ENCODE measurements at regions not wholly inside any gene's neighbourhood (a gene's known extent, or its start where the extent isn't known, plus 50 kb on each side); places are given as distances from the start of the nearest gene placed in this dataset.

- ChIA-PET SMC1A (ENCODE audit: uncharacterized antibody, unreplicated experiment) (no interaction called here), CTCF (no interaction called here), POLR2A (no interaction called here), RAD21 (ENCODE audit: unreplicated experiment) (no interaction called here)
- Histone ChIP-seq H3K4me1 (ENCODE audit: control insufficient read depth, insufficient read depth, low read length) (no peaks in the 10 kb centered on the region), H3K9me3 (replicated peaks; ENCODE audit: control insufficient read depth, insufficient read depth, low read length) (no peaks in the 10 kb centered on the region), H3K36me3 (ENCODE audit: control insufficient read depth in 2 of 2, insufficient read depth in 2 of 2, low read length in 1 of 2) (no peaks in the 10 kb centered on the region), H3K9ac (ENCODE audit: control insufficient read depth, insufficient read depth, low read length) (no peak overlapping the region), H3K27me3 (replicated peaks in 1 of 2; ENCODE audit: control insufficient read depth in 2 of 2, insufficient read depth in 2 of 2, low read length in 1 of 2) (no peaks in the 10 kb centered on the region), H4K20me1 (ENCODE audit: control insufficient read depth, insufficient read depth) (no peaks in the 10 kb centered on the region), H3K4me3 (no peak overlapping the region), H3K79me2 (ENCODE audit: control insufficient read depth, insufficient read depth, low read length) (no peaks in the 10 kb centered on the region), H3K4me2 (ENCODE audit: control insufficient read depth, insufficient read depth) (no peak overlapping the region), H3K27ac (ENCODE audit: control insufficient read depth, insufficient read depth) (no peak overlapping the region), H2AFZ (ENCODE audit: control insufficient read depth, low read depth, low read length) (no peak overlapping the region)
- FAIRE-seq, result no peak
- intact Hi-C loops (cut with micrococcal nuclease; ENCODE audit: unreplicated experiment), result no loop called here
- no TSS peak for BruUV-seq (replicated peaks)
- ATAC-seq, result no peak
- WGBS (ENCODE audit: insufficient coverage, insufficient replicate concordance, low lambda C conversion rate, missing lambda C conversion rate), result 14% methylated on average over 2 of the region's 2 CpGs
- no peak for DNase-seq (ENCODE audit: low read depth, low spot score)
- TF ChIP-seq POLR2AphosphoS2 (IDR thresholded peaks at IDR 0.05; ENCODE audit: low read depth, low read length) (no peak), ZBTB33 (IDR thresholded peaks at IDR 0.05) (no peak), RFX5 (IDR thresholded peaks at IDR 0.05; ENCODE audit: low read depth, low read length) (no peak), ASH2L (IDR thresholded peaks at IDR 0.05; ENCODE audit: borderline replicate concordance, low read depth) (no peak), YBX1 (IDR thresholded peaks at IDR 0.05) (no peak), KDM1A (IDR thresholded peaks at IDR 0.05; ENCODE audit: borderline replicate concordance) (no peak), SMC3 (IDR thresholded peaks at IDR 0.05; ENCODE audit: borderline replicate concordance, low read length) (no peak), ELK1 (IDR thresholded peaks at IDR 0.05; ENCODE audit: low read depth, low read length) (no peak), PML (IDR thresholded peaks at IDR 0.05; ENCODE audit: low read length) (no peak), NR2F1 (conservative IDR thresholded peaks at IDR 0.05) (no peak), CTCF (IDR thresholded peaks at IDR 0.05 in 2 of 3, conservative IDR thresholded peaks at IDR 0.05 in 1 of 3; ENCODE audit: control insufficient read depth in 2 of 3, extremely low read depth in 1 of 3, insufficient read depth in 1 of 3, low read depth in 3 of 3, low read length in 3 of 3) (no peak), MEF2A (IDR thresholded peaks at IDR 0.05; ENCODE audit: insufficient read depth, low read depth, low read length) (no peak), EED (IDR thresholded peaks at IDR 0.05; ENCODE audit: low read depth) (no peak), SMARCA5 (IDR thresholded peaks at IDR 0.05) (no peak), SUPT20H (IDR thresholded peaks at IDR 0.05; ENCODE audit: borderline replicate concordance, control insufficient read depth, low read depth, low read length) (no peak), STAT3 (IDR thresholded peaks at IDR 0.05; ENCODE audit: low read depth, low read length) (no peak), JUND (IDR thresholded peaks at IDR 0.05; ENCODE audit: low read depth, low read length) (no peak), SMAD1 (IDR thresholded peaks at IDR 0.05; ENCODE audit: low read depth, partially characterized antibody) (no peak)
- TF ChIP-seq, protein P1, sequence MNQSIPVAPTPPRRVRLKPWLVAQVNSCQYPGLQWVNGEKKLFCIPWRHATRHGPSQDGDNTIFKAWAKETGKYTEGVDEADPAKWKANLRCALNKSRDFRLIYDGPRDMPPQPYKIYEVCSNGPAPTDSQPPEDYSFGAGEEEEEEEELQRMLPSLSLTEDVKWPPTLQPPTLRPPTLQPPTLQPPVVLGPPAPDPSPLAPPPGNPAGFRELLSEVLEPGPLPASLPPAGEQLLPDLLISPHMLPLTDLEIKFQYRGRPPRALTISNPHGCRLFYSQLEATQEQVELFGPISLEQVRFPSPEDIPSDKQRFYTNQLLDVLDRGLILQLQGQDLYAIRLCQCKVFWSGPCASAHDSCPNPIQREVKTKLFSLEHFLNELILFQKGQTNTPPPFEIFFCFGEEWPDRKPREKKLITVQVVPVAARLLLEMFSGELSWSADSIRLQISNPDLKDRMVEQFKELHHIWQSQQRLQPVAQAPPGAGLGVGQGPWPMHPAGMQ (IDR thresholded peaks at IDR 0.05; ENCODE audit: borderline replicate concordance), result no peak
- in situ Hi-C loops (cut with MboI), result no loop called here
Measured at GRCh38 chr5:110239786-110240185, 486.7 kb downstream of the TMEM232 start.

Data from GM12878 (cell line).